GM18499 (cell line): ENCODE measurements at regions not wholly inside any gene's neighbourhood (a gene's known extent, or its start where the extent isn't known, plus 50 kb on each side); places are given as distances from the start of the nearest gene placed in this dataset.
"Not testable (repeated sequence)": the region's sequence is repeated elsewhere in the genome, so short reads cannot be mapped to it uniquely, and the experiment has no call there.

ENCODE experiments used
- ATAC-seq: cut with Tn5 transposase; IDR thresholded peaks from one replicate; pipeline ENCODE4 v1.9.1; 2021; ENCODE audit warnings: moderate number of reproducible peaks; ENCODE audit not compliant: insufficient read depth, unreplicated experiment

- no peak for ATAC-seq
Measured at GRCh38 chr2:198659096-198659870, 798.5 kb downstream of the SATB2 start.

GRCh38 chr2:198657512-198658121 lies 800.1 kb downstream of the SATB2 start:
- no peak for ATAC-seq

DNA sequence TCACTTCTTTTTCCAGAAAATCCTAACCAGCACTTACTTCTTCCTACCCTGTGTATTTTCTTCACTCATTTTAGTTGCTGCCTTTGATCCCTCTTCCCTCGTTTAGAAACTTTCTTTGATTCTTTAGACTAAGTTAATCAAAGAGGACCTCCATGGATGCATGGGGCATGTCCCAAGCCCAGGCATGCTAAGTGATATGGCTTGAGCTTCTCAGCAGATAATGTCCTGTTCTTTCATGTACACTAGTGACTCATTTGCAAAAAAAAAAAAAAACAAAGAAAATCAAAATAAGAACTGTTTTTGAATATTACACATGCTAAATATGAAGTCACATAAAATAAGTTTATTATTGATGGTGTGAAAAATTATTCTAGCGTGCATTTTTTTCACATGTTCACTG lies 800.9 kb downstream of the SATB2 start:
- no peak for ATAC-seq

GRCh38 chr2:198654646-198655045 lies 803.1 kb downstream of the SATB2 start:
- no peak for ATAC-seq

DNA sequence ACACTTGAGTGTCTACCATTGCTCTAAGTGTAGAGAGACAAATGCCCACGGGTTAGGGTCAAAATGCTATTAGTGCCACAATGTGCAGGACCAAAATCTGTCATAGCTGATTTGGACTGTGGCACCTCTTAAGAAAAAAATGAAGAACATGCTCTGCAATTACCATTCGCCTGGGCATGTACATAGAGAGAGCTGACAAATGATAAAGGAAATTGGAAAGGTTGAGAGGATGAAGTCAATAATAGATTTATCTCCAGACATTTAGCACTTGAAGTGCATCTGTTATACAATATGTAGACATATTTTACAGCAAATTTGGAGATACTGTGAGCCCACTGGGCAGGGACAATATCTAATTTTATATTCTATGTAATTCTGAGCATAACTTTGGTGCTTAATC lies 804.4 kb downstream of the SATB2 start:
- no peak for ATAC-seq

DNA sequence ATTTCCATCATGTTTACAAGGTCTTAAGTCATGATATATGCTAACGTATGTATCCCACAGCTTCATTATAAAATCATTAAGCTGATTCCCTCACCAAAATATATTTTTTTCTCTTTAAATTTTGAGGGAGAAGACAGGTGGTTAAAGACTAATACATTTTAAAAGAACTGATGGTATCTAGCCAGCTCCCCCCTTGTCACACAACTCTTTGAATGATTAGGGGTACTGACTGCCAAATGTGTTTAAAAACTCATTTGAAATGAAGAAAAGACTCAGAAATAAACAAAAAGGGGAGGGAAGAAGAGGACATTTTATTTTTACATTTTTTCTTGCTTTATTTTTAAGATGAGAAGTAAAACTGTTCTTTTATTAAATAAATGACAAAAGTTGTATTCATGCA lies 805.3 kb downstream of the SATB2 start:
- ATAC-seq = no peak

- no peak for ATAC-seq
Measured at GRCh38 chr2:198645816-198646215, 811.9 kb downstream of the SATB2 start.

DNA sequence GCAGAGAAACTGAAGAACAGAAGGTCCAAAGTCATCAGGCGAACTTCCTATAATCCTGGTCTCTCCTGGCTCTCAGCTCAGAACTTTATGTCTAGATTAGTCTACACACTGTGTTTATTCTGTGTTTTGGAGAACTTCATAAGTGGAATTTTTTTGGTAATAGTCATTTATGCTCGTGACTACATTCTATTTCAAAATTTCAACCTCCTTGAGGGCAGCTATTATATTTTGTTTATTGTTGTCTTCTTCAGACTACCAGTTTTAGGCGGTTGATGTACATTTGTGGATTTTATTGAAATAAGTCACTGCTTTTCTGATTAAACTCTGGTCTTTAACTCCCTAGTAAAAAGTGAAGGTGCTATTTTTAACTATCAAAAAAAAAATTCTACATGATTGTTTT lies 816.6 kb downstream of the SATB2 start:
- ATAC-seq = no peak

- no peak for ATAC-seq
Measured at GRCh38 chr2:198640463-198640862, 817.3 kb downstream of the SATB2 start.

DNA sequence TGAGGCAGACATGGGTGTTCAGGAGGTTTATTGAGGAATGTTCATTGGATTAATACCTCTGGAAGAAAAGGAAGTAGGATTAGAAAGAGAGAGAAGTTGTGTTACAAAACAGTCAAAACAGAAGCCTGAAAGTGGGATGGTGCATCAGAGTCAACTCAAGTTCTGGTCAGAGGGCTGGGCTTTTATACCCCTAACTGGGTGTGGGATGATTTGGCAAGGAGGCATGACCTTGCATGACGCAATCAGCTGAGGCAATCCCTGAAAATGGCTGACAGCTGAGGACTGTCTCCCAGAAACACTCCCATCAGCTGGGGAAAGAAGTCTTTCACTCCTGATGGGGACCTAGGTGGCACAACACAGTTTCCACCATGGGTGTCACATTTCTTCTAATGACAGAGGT lies 818.2 kb downstream of the SATB2 start:
- no peak for ATAC-seq

DNA sequence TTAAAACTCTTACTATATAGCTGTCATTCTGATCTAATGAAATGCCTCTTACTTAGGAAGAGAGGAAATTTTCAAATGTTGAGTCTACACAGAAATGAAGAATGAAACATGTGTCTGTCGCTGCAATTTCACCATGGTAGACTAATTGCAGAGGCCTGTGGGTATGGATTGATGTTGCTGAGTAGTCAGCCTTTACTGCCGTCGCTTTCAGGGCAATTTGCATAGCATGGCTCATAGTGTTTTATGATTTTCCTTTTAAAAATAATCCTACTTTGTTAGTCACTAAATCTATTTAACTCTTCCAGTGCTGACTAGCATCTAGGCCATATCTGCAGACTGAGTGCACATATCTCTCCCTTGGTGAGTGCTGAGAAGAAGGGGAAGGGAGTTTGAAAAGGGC lies 819.2 kb downstream of the SATB2 start:
- ATAC-seq = no peak

- ATAC-seq = no peak
Measured at GRCh38 chr2:198630384-198630783, 826.0 kb downstream of the PLCL1 start.

DNA sequence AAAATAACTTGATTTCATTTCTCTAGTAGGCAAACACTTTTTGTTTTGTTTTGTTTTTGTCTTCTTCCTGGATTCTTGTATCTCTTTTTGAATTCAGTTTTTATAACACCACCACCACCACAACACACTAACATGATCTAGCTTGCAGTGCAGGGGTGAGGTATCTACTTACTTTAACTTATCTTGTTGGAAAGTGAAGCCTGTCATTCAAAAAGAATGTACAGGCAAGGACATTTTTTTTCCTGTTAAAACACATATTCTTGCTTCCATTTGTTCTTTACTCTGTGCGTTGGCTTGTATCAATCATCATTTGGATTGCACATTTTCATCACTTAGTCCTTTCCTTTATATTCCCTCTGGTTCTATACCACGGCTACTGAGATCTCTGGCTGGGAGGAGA lies 824.2 kb downstream of the PLCL1 start:
- no peak for ATAC-seq

DNA sequence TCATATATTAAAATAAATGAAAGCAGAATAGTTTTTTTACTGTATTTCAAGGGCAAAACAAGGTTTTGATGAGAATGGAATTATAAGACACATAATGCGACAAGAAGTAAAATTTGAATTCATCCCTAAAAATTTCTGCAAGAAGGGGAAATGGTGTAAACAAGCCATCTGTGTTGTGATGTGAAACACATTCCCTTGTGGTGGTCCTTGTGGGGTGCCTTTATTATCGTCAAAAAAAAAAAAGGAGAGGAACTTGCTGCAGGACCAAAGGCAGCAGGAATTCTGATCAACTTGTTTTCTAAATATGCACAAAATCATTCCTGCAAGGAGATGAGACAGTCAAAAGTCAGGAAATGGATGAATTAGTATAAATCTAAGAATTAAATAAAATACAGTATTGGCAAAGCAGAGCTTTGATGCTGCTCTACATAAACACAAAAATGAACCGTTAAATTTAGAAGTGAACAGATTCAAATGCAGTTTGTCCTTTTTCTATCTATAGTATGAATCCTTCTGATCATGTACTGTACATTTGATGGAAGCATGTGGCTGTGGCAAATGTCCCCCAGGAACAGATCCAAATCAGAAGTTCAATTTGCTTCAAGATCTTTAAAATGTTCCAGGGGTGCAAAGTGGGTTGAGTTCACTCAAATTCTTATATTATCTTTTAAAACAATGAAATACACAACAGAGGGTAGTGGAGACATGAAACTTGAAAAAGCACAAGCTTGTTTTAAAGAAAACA lies 818.8 kb downstream of the PLCL1 start:
- no peak for ATAC-seq

DNA sequence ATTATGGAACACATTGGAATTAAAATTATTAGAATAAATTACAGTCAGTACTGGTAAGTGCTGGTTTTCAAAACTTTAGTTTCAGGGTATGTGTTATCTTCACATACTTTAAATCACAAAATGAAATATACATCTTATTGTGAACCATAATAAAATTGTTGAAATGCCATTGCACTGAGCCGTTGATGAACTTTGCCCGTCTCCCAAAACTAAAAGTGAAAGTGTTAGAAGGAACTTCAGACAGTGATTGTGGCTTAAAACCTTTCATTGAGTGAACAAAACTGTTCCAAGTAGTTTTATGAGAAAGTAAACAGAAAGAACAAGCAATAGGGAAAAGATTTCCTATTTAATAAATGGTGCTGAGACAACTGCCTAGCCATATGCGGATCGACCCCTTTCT lies 811.6 kb downstream of the PLCL1 start:
- no peak for ATAC-seq

DNA sequence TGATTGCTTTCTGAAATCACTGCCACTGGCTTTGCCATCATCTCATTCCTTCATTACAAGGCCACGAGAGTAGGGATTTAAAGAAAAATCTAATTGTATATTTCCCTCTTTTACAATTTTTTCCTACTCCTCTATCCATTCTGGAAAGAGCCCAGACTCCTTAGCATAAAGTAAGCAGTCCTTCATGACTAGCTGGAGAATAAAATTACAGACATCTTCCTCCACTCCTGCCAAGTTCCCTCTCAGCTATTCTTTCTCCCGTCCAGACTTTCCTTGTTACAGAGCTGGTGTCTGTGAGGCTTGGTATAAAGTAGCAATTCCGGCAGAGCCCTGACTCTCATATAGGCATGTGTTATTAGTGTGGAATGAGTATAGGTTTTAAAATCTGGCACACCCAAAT lies 806.8 kb downstream of the PLCL1 start:
- no peak for ATAC-seq

- ATAC-seq = no peak
Measured at GRCh38 chr2:198604599-198604998, 800.2 kb downstream of the PLCL1 start.

DNA sequence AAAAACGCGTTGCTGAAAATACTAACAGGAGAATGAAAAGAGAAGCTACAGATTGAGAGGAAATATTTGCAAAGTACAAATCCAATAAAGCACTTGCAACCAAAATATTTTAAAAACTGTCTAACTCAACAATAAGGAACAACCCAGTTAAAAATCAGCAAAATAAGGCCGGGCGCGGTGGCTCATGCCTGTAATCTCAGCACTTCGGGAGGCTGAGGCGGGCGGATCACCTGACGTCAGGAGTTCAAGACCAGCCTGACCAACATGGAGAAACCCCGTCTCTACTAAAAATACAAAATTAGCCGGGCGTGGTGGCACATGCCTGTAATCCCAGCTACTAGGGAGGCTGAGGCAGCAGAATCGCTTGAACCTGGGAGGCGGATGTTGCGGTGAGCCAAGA lies 798.6 kb downstream of the PLCL1 start:
- not testable (repeated sequence) for ATAC-seq

DNA sequence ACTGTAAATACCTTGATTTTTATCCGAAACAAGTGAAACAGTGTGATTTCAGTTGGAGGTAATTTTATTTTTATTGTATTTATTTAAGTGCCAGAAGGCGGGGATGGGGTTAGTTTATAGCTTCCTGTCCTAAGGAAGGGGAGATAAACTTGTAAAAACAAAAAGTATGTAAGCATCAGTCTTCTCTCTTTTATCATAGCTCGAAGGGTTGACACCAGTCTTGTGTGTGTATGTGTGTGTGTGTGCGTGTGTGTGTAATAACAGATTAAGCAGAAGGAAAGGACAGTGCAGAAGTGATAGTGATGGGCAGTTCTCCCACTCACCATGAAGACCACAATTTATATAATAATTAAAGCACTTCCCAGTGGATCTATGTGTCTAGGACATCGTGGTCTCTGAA lies 793.3 kb downstream of the PLCL1 start:
- ATAC-seq = no peak

- ATAC-seq = no peak
Measured at GRCh38 chr2:198596985-198597384, 792.6 kb downstream of the PLCL1 start.

DNA sequence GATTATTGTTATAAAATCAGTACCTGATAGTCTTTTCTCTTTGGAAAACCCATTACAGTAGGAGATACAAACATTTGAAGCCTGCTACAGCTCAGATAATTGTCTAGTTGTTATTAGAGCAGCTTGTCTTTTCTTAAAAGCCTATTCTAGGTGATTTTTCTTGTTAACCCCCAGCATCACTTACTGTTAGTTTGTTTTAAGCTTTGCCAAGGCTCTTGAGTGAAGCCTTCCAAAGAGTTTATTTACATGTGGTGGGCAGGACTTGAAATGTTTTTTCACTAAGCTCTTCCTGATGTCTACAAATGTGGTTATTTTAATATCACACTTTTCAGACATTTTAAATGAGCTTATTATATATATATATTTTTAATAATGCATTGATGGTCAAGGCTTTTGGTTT lies 791.3 kb downstream of the PLCL1 start:
- ATAC-seq = no peak
